HepG2 (cell line): ENCODE measurements at regions not wholly inside any gene's neighbourhood (a gene's known extent, or its start where the extent isn't known, plus 50 kb on each side); places are given as distances from the start of the nearest gene placed in this dataset.

Experiments
- ATAC-seq: fragments of 200-7000 bp; cut with Tn5 transposase; 3 replicates; pipeline ENCODE4 v1.9.1; 2020; ENCODE audit warnings: mild to moderate bottlenecking, moderate library complexity
- BruUV-seq: library from RNA; stranded (reverse); fragments of 400-500 nt; replicated peaks from 2 replicates; lab custom pipeline; 2021; lab: Mats Ljungman, UMichigan
- CTCF ChIA-PET: fragments of 300-600 bp; formaldehyde crosslinking; extraction: SDS; loops from one replicate; lab custom pipeline; 2021; ENCODE audit warnings: low total read pairs, inconsistent platforms, low intra/inter-chr PET ratio; lab: Yijun Ruan, JAX
- POLR2A ChIA-PET: fragments of 350-600 bp; sonication (Branson Sonifier 250); formaldehyde crosslinking; loops from one replicate; lab custom pipeline; 2020; ENCODE audit warnings: antibody characterized with exemption, inconsistent platforms; lab: Yijun Ruan, JAX
- DNase-seq: peaks from one replicate; pipeline ENCODE4 v3.0.0-alpha.2; 2015; ENCODE audit warnings: low spot score
- FAIRE-seq: peaks from 3 replicates; lab custom pipeline; 2011; peaks lifted over from hg19 to GRCh38; lab: Jason Lieb, UNC
- H2AFZ ChIP-seq: one replicate; pipeline ENCODE4 v1.6.1; 2011; ENCODE audit warnings: low read length, inconsistent platforms
- H3K27ac ChIP-seq: fragments of 300-600 bp; 3 replicates; pipeline ENCODE4 v1.8.0; 2011; ENCODE audit warnings: mixed run types, mild to moderate bottlenecking, mixed read lengths, low read length, inconsistent platforms; ENCODE audit not compliant: insufficient read depth; ENCODE audit errors: extremely low read length
- H3K27me3 ChIP-seq, 2 experiments: fragments of 200-600 bp in 1 of 2; 2 replicates in 1 of 2; 3 replicates in 1 of 2; pipeline versions ENCODE4 v1.6.0 to v1.8.0; 2011; ENCODE audit warnings: low read length in 2 of 2, mild to moderate bottlenecking in 2 of 2, moderate library complexity in 2 of 2, inconsistent platforms in 1 of 2; ENCODE audit not compliant: insufficient read depth in 2 of 2, control insufficient read depth in 1 of 2
- H3K36me3 ChIP-seq, 2 experiments: fragments of 200-600 bp in 1 of 2; replicated peaks in 1 of 2; 2 replicates in 1 of 2; 3 replicates in 1 of 2; pipeline versions ENCODE4 v1.5.1 to v1.8.0; 2011; ENCODE audit warnings: low read length in 2 of 2, inconsistent platforms in 1 of 2; ENCODE audit not compliant: insufficient read depth in 2 of 2, control insufficient read depth in 1 of 2
- H3K4me1 ChIP-seq: 2 replicates; pipeline ENCODE4 v1.5.1; 2012; ENCODE audit warnings: low read length, inconsistent platforms; ENCODE audit not compliant: insufficient read depth
- H3K4me2 ChIP-seq: 2 replicates; pipeline ENCODE4 v1.6.0; 2011; ENCODE audit warnings: low read depth, low read length, inconsistent platforms
- H3K4me3 ChIP-seq, 3 experiments: fragments of 200-600 bp in 1 of 3; sonication (generic), shearing (Covaris generic) in 1 of 3; replicated peaks in 1 of 3; 2 replicates each; pipeline ENCODE4 v1.5.1; 2011 to 2016; ENCODE audit warnings: low read length in 3 of 3, inconsistent platforms in 2 of 3, low read depth in 2 of 3, mild to moderate bottlenecking in 2 of 3, control low read depth in 1 of 3, mixed read lengths in 1 of 3; ENCODE audit not compliant: insufficient read depth in 1 of 3
- H3K79me2 ChIP-seq: one replicate; pipeline ENCODE4 v1.6.1; 2011; ENCODE audit warnings: low read length, inconsistent platforms; ENCODE audit not compliant: insufficient read depth
- H3K9ac ChIP-seq: 2 replicates; pipeline ENCODE4 v1.6.0; 2011; ENCODE audit warnings: mild to moderate bottlenecking, low read depth, low read length, inconsistent platforms; ENCODE audit not compliant: insufficient read depth
- H3K9me3 ChIP-seq: 2 replicates; pipeline ENCODE4 v1.5.1; 2012; ENCODE audit warnings: mild to moderate bottlenecking, low read length
- H4K20me1 ChIP-seq: 2 replicates; pipeline ENCODE4 v1.6.0; 2011; ENCODE audit warnings: inconsistent platforms, mild to moderate bottlenecking, low read length, moderate library complexity; ENCODE audit not compliant: insufficient read depth
- ADNP ChIP-seq: sonication (generic); formaldehyde crosslinking; IDR thresholded peaks from 2 replicates; pipeline ENCODE4 v1.4.0; 2020; ENCODE audit warnings: missing genetic modification reagents
- CC2D1A ChIP-seq: sonication (generic); formaldehyde crosslinking; IDR thresholded peaks from 2 replicates; pipeline ENCODE4 v1.8.1; 2023; ENCODE audit warnings: mild to moderate bottlenecking, missing genetic modification reagents
- DNMT3B ChIP-seq: conservative IDR thresholded peaks from 2 replicates; pipeline ENCODE4 v1.6.1; 2016; ENCODE audit warnings: missing biosample characterization, control low read depth
- IRF9 ChIP-seq: sonication (generic); formaldehyde crosslinking; IDR thresholded peaks from 2 replicates; pipeline ENCODE4 v1.8.0; 2022; ENCODE audit warnings: missing genetic modification reagents, mild to moderate bottlenecking, borderline replicate concordance
- MTA3 ChIP-seq: sonication (generic); formaldehyde crosslinking; IDR thresholded peaks from 2 replicates; pipeline ENCODE4 v1.4.0; 2020; ENCODE audit warnings: missing genetic modification reagents
- NR0B2 ChIP-seq: sonication (generic); formaldehyde crosslinking; IDR thresholded peaks from 2 replicates; pipeline ENCODE4 v1.4.0; 2020; ENCODE audit warnings: mild to moderate bottlenecking, missing genetic modification reagents
- NR2C2 ChIP-seq: sonication (generic); formaldehyde crosslinking; IDR thresholded peaks from 2 replicates; pipeline ENCODE4 v1.4.0; 2020; ENCODE audit warnings: missing genetic modification reagents, mild to moderate bottlenecking, moderate library complexity, borderline replicate concordance
- TGIF2 ChIP-seq: IDR thresholded peaks from 2 replicates; pipeline ENCODE4 v1.6.1; 2016; ENCODE audit warnings: control low read depth, missing compliant biosample characterization
- THAP11 ChIP-seq: IDR thresholded peaks from 2 replicates; pipeline ENCODE4 v1.6.1; 2016; ENCODE audit warnings: missing biosample characterization, missing genetic modification reagents
- ZNF660 ChIP-seq: sonication (generic); formaldehyde crosslinking; IDR thresholded peaks from 2 replicates; pipeline ENCODE4 v1.5.1; 2020; ENCODE audit warnings: mild to moderate bottlenecking, low read depth, missing genetic modification reagents, borderline replicate concordance
- ZNF709 ChIP-seq: sonication (generic); formaldehyde crosslinking; IDR thresholded peaks from 2 replicates; pipeline ENCODE4 v1.5.0; 2020; ENCODE audit warnings: mild to moderate bottlenecking, missing genetic modification reagents
- ZSCAN31 ChIP-seq: sonication (generic); formaldehyde crosslinking; IDR thresholded peaks from 2 replicates; pipeline ENCODE4 v1.5.0; 2020; ENCODE audit warnings: low read depth, mild to moderate bottlenecking, missing genetic modification reagents
- WGBS: methylation state at CpG from one replicate; pipeline ENCODE4 v1.1.6; 2017; ENCODE audit warnings: low lambda C conversion rate; 5-methylcytosine and 5-hydroxymethylcytosine counted together
- in situ Hi-C: cut with HindIII; loops from 2 replicates; pipeline ENCODE4 v1.10.0; 2017; ENCODE audit warnings: low pct_unique_long_range_greater_than_20kb; ENCODE audit not compliant: extremely low pct_ligation_motif_present
- intact Hi-C: fragments of 100-400 bp; cut with micrococcal nuclease; formaldehyde crosslinking; loops from one replicate; pipeline ENCODE4 v1.10.0; 2022; ENCODE audit not compliant: unreplicated experiment
- TF ChIP-seq, protein P1 (sequence below): sonication (generic); formaldehyde crosslinking; IDR thresholded peaks from 2 replicates; pipeline ENCODE4 v1.5.0; 2020; ENCODE audit warnings: missing genetic modification reagents, mild to moderate bottlenecking, borderline replicate concordance
- TF ChIP-seq, protein P2 (sequence below): sonication (generic); formaldehyde crosslinking; conservative IDR thresholded peaks from 2 replicates; pipeline ENCODE4 v1.5.0; 2020; ENCODE audit warnings: missing genetic modification reagents
- TF ChIP-seq, protein P3 (sequence below): sonication (generic); formaldehyde crosslinking; IDR thresholded peaks from 2 replicates; pipeline ENCODE4 v1.4.0; 2020; ENCODE audit warnings: mild to moderate bottlenecking, missing genetic modification reagents

DNA sequence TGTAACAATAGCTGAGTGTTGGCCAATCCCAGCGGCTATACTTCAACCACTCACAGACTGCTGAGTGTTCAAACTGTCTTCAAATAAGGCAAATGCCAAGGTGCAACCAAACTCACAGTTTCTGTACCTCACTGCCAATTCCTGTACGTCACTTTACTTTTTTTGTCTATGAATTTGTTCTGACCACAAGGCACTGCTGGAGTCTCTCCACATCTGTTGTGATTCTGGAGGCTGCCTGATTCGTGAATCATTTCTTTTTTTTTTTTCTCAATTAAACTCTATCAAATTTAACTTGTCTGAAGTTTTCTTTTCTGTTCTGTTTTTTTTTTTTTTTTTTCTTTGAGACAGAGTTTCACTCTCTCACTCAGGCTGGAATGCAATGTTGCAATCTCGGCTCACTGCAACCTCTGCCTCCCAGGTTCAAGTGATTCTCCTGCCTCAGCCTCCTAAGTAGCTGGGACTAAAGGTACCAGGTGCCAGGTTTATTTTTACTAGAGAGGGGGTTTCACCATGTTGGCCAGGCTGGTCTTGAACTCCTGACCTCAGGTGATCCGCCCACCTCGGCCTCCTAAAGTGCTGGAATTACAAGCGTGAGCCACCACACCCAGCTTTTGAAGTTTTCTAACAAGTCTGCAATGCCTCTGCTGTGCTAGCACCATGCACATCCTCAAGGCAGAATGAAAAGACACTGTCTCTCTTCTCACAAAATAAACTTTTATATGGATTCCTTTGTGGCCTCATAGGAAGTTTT lies 401.7 kb downstream of the IRS2 start:
- no peak for DNase-seq
- Histone ChIP-seq H2AFZ (no peak overlapping the region), H3K79me2 (no peaks in the 10 kb centered on the region), H3K9ac (no peak overlapping the region), H3K27me3 (no peaks in the 10 kb centered on the region), H3K36me3 (no peaks in the 10 kb centered on the region), H3K27ac (no peak overlapping the region), H3K4me1 (no peaks in the 10 kb centered on the region), H4K20me1 (no peaks in the 10 kb centered on the region), H3K4me2 (no peak overlapping the region), H3K4me3 (no peak overlapping the region), H3K9me3 (peaks cover 9% of the 10 kb centered on the region; the same call in 1 of the 2 replicates)
- no peak for ATAC-seq
- in situ Hi-C loops (no loop called here), intact Hi-C loops (no loop called here)
- CTCF ChIA-PET: no interaction called here
- FAIRE-seq: no peak
- no TSS peak for BruUV-seq
- WGBS: 19% methylated on average over 7 of the region's 7 CpGs
- POLR2A ChIA-PET: no interaction called here
- TF ChIP-seq NR0B2 (CRISPR knock-in tag) (no peak), THAP11 (CRISPR knock-in tag) (no peak), CC2D1A (CRISPR knock-in tag) (no peak), MTA3 (CRISPR knock-in tag) (no peak), DNMT3B (CRISPR knock-in tag) (no peak), NR2C2 (CRISPR knock-in tag) (no peak), ADNP (CRISPR knock-in tag) (no peak), ZNF709 (CRISPR knock-in tag) (no peak), ZSCAN31 (CRISPR knock-in tag) (no peak), TGIF2 (CRISPR knock-in tag) (no peak), ZNF660 (CRISPR knock-in tag) (no peak), IRF9 (CRISPR knock-in tag) (no peak)
- TF ChIP-seq, protein P1, sequence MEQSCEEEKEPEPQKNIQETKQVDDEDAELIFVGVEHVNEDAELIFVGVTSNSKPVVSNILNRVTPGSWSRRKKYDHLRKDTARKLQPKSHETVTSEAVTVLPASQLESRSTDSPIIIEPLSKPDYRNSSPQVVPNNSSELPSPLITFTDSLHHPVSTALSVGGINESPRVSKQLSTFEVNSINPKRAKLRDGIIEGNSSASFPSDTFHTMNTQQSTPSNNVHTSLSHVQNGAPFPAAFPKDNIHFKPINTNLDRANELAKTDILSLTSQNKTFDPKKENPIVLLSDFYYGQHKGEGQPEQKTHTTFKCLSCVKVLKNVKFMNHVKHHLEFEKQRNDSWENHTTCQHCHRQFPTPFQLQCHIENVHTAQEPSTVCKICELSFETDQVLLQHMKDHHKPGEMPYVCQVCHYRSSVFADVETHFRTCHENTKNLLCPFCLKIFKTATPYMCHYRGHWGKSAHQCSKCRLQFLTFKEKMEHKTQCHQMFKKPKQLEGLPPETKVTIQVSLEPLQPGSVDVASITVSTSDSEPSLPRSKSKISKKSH (CRISPR knock-in tag): no peak
- TF ChIP-seq, protein P2, sequence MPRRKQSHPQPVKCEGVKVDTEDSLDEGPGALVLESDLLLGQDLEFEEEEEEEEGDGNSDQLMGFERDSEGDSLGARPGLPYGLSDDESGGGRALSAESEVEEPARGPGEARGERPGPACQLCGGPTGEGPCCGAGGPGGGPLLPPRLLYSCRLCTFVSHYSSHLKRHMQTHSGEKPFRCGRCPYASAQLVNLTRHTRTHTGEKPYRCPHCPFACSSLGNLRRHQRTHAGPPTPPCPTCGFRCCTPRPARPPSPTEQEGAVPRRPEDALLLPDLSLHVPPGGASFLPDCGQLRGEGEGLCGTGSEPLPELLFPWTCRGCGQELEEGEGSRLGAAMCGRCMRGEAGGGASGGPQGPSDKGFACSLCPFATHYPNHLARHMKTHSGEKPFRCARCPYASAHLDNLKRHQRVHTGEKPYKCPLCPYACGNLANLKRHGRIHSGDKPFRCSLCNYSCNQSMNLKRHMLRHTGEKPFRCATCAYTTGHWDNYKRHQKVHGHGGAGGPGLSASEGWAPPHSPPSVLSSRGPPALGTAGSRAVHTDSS (CRISPR knock-in tag): no peak
- TF ChIP-seq, protein P3, sequence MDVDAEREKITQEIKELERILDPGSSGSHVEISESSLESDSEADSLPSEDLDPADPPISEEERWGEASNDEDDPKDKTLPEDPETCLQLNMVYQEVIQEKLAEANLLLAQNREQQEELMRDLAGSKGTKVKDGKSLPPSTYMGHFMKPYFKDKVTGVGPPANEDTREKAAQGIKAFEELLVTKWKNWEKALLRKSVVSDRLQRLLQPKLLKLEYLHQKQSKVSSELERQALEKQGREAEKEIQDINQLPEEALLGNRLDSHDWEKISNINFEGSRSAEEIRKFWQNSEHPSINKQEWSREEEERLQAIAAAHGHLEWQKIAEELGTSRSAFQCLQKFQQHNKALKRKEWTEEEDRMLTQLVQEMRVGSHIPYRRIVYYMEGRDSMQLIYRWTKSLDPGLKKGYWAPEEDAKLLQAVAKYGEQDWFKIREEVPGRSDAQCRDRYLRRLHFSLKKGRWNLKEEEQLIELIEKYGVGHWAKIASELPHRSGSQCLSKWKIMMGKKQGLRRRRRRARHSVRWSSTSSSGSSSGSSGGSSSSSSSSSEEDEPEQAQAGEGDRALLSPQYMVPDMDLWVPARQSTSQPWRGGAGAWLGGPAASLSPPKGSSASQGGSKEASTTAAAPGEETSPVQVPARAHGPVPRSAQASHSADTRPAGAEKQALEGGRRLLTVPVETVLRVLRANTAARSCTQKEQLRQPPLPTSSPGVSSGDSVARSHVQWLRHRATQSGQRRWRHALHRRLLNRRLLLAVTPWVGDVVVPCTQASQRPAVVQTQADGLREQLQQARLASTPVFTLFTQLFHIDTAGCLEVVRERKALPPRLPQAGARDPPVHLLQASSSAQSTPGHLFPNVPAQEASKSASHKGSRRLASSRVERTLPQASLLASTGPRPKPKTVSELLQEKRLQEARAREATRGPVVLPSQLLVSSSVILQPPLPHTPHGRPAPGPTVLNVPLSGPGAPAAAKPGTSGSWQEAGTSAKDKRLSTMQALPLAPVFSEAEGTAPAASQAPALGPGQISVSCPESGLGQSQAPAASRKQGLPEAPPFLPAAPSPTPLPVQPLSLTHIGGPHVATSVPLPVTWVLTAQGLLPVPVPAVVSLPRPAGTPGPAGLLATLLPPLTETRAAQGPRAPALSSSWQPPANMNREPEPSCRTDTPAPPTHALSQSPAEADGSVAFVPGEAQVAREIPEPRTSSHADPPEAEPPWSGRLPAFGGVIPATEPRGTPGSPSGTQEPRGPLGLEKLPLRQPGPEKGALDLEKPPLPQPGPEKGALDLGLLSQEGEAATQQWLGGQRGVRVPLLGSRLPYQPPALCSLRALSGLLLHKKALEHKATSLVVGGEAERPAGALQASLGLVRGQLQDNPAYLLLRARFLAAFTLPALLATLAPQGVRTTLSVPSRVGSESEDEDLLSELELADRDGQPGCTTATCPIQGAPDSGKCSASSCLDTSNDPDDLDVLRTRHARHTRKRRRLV (CRISPR knock-in tag): no peak
